ENCODE measurements at regions not wholly inside any gene's neighbourhood (a gene's known extent, or its start where the extent isn't known, plus 50 kb on each side); places are given as distances from the start of the nearest gene placed in this dataset.

- intact Hi-C loops (cut with micrococcal nuclease), result no loop called here
- Histone ChIP-seq H4K20me1 (replicated peaks; ENCODE audit: control insufficient read depth, insufficient read depth, low read length) (0 out of 2 replicates have a peak, but pooled peaks cover 6% of the 10 kb centered on the region), H2AFZ (ENCODE audit: low read depth, low read length) (no peak overlapping the region), H3K79me2 (ENCODE audit: control insufficient read depth, insufficient read depth, low read length) (no peaks in the 10 kb centered on the region), H3K4me1 (replicated peaks in 1 of 2; ENCODE audit: control insufficient read depth in 2 of 2, insufficient read depth in 2 of 2, low read length in 2 of 2) (no peaks in the 10 kb centered on the region), H3K9ac (ENCODE audit: insufficient read depth in 1 of 2, low read depth in 2 of 2, low read length in 2 of 2) (no peak overlapping the region), H3K27ac (ENCODE audit: extremely low read depth, low read depth, low read length) (no peak overlapping the region), H3K9me3 (replicated peaks; ENCODE audit: control insufficient read depth, insufficient read depth, low read depth, low read length) (no peaks in the 10 kb centered on the region; the same call in 1 of the 2 replicates), H3K4me3 (no peak overlapping the region), H3K27me3 (ENCODE audit: control insufficient read depth in 2 of 2, insufficient read depth in 2 of 2, low read length in 2 of 2) (peaks cover 8 to 19% of the 10 kb centered on the region in 2 experiments; a peak in 3 of 5 replicates), H3K36me3 (ENCODE audit: control insufficient read depth, insufficient read depth, low read length) (no peaks in the 10 kb centered on the region), H3K9me1 (ENCODE audit: control insufficient read depth, insufficient read depth, low read length) (no peaks in the 10 kb centered on the region), H3K4me2 (ENCODE audit: insufficient read depth, low read length) (no peak overlapping the region)
- no peak for ATAC-seq
- no peak for FAIRE-seq
- in situ Hi-C loops (cut with MboI), result no loop called here
- BruUV-seq (replicated peaks), result no TSS peak
- ChIA-PET POLR2A (no interaction called here), CTCF (ENCODE audit: low intra/inter-chr PET ratio) (no interaction called here)
- WGBS (ENCODE audit: insufficient coverage, low coverage, missing lambda C conversion rate), result 2% methylated on average over 17 of the region's 17 CpGs
- no peak for DNase-seq (ENCODE audit: extremely low read depth in 1 of 4, low spot score in 3 of 4)
- no peak for TF ChIP-seq TAF9B (IDR thresholded peaks at IDR 0.05; ENCODE audit: partially characterized antibody)
- no peak for TF ChIP-seq FOXP1 (CRISPR knock-in tag; IDR thresholded peaks at IDR 0.05)
- TF ChIP-seq ARHGAP35 (IDR thresholded peaks at IDR 0.05; ENCODE audit: partially characterized antibody), result no peak
- no peak for TF ChIP-seq FOXM1 (IDR thresholded peaks at IDR 0.05; ENCODE audit: low read depth)
- no peak for TF ChIP-seq FOXM1 (CRISPR knock-in tag; IDR thresholded peaks at IDR 0.05; ENCODE audit: low read depth)
- no peak for TF ChIP-seq KLF6 (CRISPR knock-in tag; IDR thresholded peaks at IDR 0.05; ENCODE audit: borderline replicate concordance)
- no peak for TF ChIP-seq HOMEZ (CRISPR knock-in tag; IDR thresholded peaks at IDR 0.05)
- TF ChIP-seq ZNF407 (IDR thresholded peaks at IDR 0.05; ENCODE audit: low read depth), result no peak
- TF ChIP-seq HDAC8 (tag; IDR thresholded peaks at IDR 0.05), result no peak
- TF ChIP-seq BRD9 (IDR thresholded peaks at IDR 0.05; ENCODE audit: low read depth, partially characterized antibody), result no peak
- no peak for TF ChIP-seq TRIM24 (IDR thresholded peaks at IDR 0.05)
- no peak for TF ChIP-seq POLR3G (IDR thresholded peaks at IDR 0.05; ENCODE audit: extremely low read depth, insufficient read length, insufficient replicate concordance)
- TF ChIP-seq, protein P1, sequence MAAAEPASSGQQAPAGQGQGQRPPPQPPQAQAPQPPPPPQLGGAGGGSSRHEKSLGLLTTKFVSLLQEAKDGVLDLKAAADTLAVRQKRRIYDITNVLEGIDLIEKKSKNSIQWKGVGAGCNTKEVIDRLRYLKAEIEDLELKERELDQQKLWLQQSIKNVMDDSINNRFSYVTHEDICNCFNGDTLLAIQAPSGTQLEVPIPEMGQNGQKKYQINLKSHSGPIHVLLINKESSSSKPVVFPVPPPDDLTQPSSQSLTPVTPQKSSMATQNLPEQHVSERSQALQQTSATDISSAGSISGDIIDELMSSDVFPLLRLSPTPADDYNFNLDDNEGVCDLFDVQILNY (CRISPR knock-in tag; IDR thresholded peaks at IDR 0.05), result no peak
- no peak for TF ChIP-seq CTBP1 (IDR thresholded peaks at IDR 0.05; ENCODE audit: borderline replicate concordance)
Measured at GRCh38 chr5:3002230-3002629, 250.8 kb upstream of the IRX2 start.
